H9 (cell line): ENCODE measurements at regions not wholly inside any gene's neighbourhood (a gene's known extent, or its start where the extent isn't known, plus 50 kb on each side); places are given as distances from the start of the nearest gene placed in this dataset.

ENCODE experiments used
- DNase-seq: peaks from one replicate; pipeline ENCODE4 v3.0.0-alpha.2; 2017
- H2AFZ ChIP-seq: one replicate; pipeline ENCODE4 v1.6.1; 2013; ENCODE audit warnings: mild to moderate bottlenecking, low read length, control low read depth, moderate library complexity
- H2AK5ac ChIP-seq: 2 replicates; pipeline ENCODE4 v1.6.1; 2013; ENCODE audit warnings: low read length, control low read depth, mixed read lengths; ENCODE audit not compliant: insufficient read length
- H2BK120ac ChIP-seq: one replicate; pipeline ENCODE4 v1.6.1; 2013; ENCODE audit warnings: low read depth, mild to moderate bottlenecking, low read length, control low read depth, inconsistent platforms; ENCODE audit not compliant: poor library complexity, severe bottlenecking
- H2BK12ac ChIP-seq: 2 replicates; pipeline ENCODE4 v1.6.1; 2013; ENCODE audit warnings: low read length, control low read depth, mixed read lengths, low read depth; ENCODE audit not compliant: insufficient read length
- H2BK15ac ChIP-seq: 2 replicates; pipeline ENCODE4 v1.6.1; 2013; ENCODE audit warnings: low read depth, low read length, control low read depth
- H2BK20ac ChIP-seq: one replicate; pipeline ENCODE4 v1.6.1; 2013; ENCODE audit warnings: low read depth, mild to moderate bottlenecking, low read length, control low read depth, inconsistent platforms; ENCODE audit not compliant: poor library complexity, severe bottlenecking
- H2BK5ac ChIP-seq: 2 replicates; pipeline ENCODE4 v1.6.1; 2013; ENCODE audit warnings: low read length, control low read depth, mixed read lengths; ENCODE audit not compliant: insufficient read length
- H3K14ac ChIP-seq: 2 replicates; pipeline ENCODE4 v1.6.1; 2013; ENCODE audit warnings: low read length, control low read depth; ENCODE audit not compliant: insufficient read depth
- H3K18ac ChIP-seq: 2 replicates; pipeline ENCODE4 v1.6.1; 2013; ENCODE audit warnings: low read depth, mild to moderate bottlenecking, mixed read lengths, low read length, control low read depth; ENCODE audit not compliant: insufficient read length
- H3K23ac ChIP-seq: 2 replicates; pipeline ENCODE4 v1.6.1; 2013; ENCODE audit warnings: low read length, control low read depth, mixed read lengths, low read depth; ENCODE audit not compliant: insufficient read length
- H3K23me2 ChIP-seq: 2 replicates; pipeline ENCODE4 v1.6.1; 2013; ENCODE audit warnings: low read depth, mild to moderate bottlenecking, mixed read lengths, low read length, control low read depth; ENCODE audit not compliant: insufficient read length, poor library complexity, severe bottlenecking
- H3K27ac ChIP-seq: 2 replicates; pipeline ENCODE4 v1.5.1; 2013; ENCODE audit warnings: low read length, control low read depth, mixed read lengths, low read depth; ENCODE audit not compliant: insufficient read length
- H3K27me3 ChIP-seq: 2 replicates; pipeline ENCODE4 v1.6.1; 2013; ENCODE audit warnings: low read length, control low read depth, inconsistent platforms; ENCODE audit not compliant: insufficient read depth
- H3K4ac ChIP-seq: 2 replicates; pipeline ENCODE4 v1.6.1; 2013; ENCODE audit warnings: low read depth, mild to moderate bottlenecking, control low read depth, inconsistent platforms, low read length, moderate library complexity
- H3K4me1 ChIP-seq: 2 replicates; pipeline ENCODE4 v1.6.1; 2013; ENCODE audit warnings: low read length, control low read depth, inconsistent platforms; ENCODE audit not compliant: insufficient read depth
- H3K4me2 ChIP-seq: 2 replicates; pipeline ENCODE4 v1.6.1; 2013; ENCODE audit warnings: low read length, control low read depth, mixed read lengths; ENCODE audit not compliant: insufficient read length, insufficient read depth
- H3K56ac ChIP-seq: 2 replicates; pipeline ENCODE4 v1.6.1; 2013; ENCODE audit warnings: low read depth, mild to moderate bottlenecking, mixed read lengths, low read length, control low read depth; ENCODE audit not compliant: insufficient read length
- H3K79me1 ChIP-seq: 2 replicates; pipeline ENCODE4 v1.6.1; 2013; ENCODE audit warnings: low read depth, mild to moderate bottlenecking, moderate library complexity, low read length, control low read depth, inconsistent platforms; ENCODE audit not compliant: insufficient read depth, poor library complexity, severe bottlenecking
- H3K79me2 ChIP-seq: 2 replicates; pipeline ENCODE4 v1.6.1; 2013; ENCODE audit warnings: low read length, control low read depth, inconsistent platforms; ENCODE audit not compliant: insufficient read depth
- H3K9ac ChIP-seq: 2 replicates; pipeline ENCODE4 v1.6.1; 2013; ENCODE audit warnings: low read length, control low read depth, mixed read lengths; ENCODE audit not compliant: insufficient read length; ENCODE audit errors: extremely low read depth
- H3K9me3 ChIP-seq: one replicate; pipeline ENCODE4 v1.6.1; 2013; ENCODE audit warnings: low read depth, low read length, inconsistent platforms; ENCODE audit not compliant: control insufficient read depth
- H3T11ph ChIP-seq: one replicate; pipeline ENCODE4 v1.6.1; 2013; ENCODE audit warnings: mild to moderate bottlenecking, low read length, control low read depth, inconsistent platforms
- H4K20me1 ChIP-seq: one replicate; pipeline ENCODE4 v1.6.1; 2013; ENCODE audit not compliant: control insufficient read depth, insufficient read length, insufficient read depth
- H4K5ac ChIP-seq: 2 replicates; pipeline ENCODE4 v1.6.1; 2013; ENCODE audit warnings: low read depth, mild to moderate bottlenecking, mixed read lengths, low read length, control low read depth; ENCODE audit not compliant: insufficient read length
- H4K8ac ChIP-seq: replicated peaks from 2 replicates; pipeline ENCODE4 v1.6.1; 2013; ENCODE audit warnings: low read length, control low read depth, mixed read lengths, low read depth; ENCODE audit not compliant: insufficient read length
- H4K91ac ChIP-seq: 2 replicates; pipeline ENCODE4 v1.6.1; 2013; ENCODE audit warnings: low read depth, mild to moderate bottlenecking, moderate library complexity, mixed read lengths, low read length, control low read depth; ENCODE audit not compliant: insufficient read length
- H3K27ac Mint-ChIP-seq, 3 experiments: 2 replicates in 2 of 3; 3 replicates in 1 of 3; pipeline ENCODE4 v1.8.0; 2020 to 2021; ENCODE audit warnings: mixed read lengths in 3 of 3, mild to moderate bottlenecking in 1 of 3, moderate library complexity in 1 of 3
- H3K27me3 Mint-ChIP-seq: 2 replicates; pipeline ENCODE4 v1.8.0; 2021; ENCODE audit warnings: low read depth, mild to moderate bottlenecking, moderate library complexity, mixed read lengths
- H3K36me3 Mint-ChIP-seq, 3 experiments: 2 replicates in 2 of 3; 3 replicates in 1 of 3; pipeline ENCODE4 v1.8.0; 2020 to 2021; ENCODE audit warnings: low read depth in 3 of 3, mixed read lengths in 3 of 3; ENCODE audit not compliant: insufficient read depth in 1 of 3
- H3K4me1 Mint-ChIP-seq, 2 experiments: 2 replicates each; pipeline ENCODE4 v1.8.0; 2020; ENCODE audit warnings: mixed read lengths in 2 of 2
- H3K4me3 Mint-ChIP-seq, 2 experiments: 2 replicates in 1 of 2; 3 replicates in 1 of 2; pipeline ENCODE4 v1.8.0; 2020 to 2021; ENCODE audit warnings: mild to moderate bottlenecking in 2 of 2, mixed read lengths in 2 of 2, moderate library complexity in 1 of 2
- H3K9me3 Mint-ChIP-seq, 2 experiments: 2 replicates in 1 of 2; 3 replicates in 1 of 2; pipeline ENCODE4 v1.8.0; 2020; ENCODE audit warnings: mild to moderate bottlenecking in 2 of 2, mixed read lengths in 2 of 2, moderate library complexity in 1 of 2
- CTCF ChIP-seq: fragments of 200-600 bp; sonication (generic); conservative IDR thresholded peaks from 3 replicates; pipeline ENCODE4 v1.8.0; 2021; ENCODE audit warnings: antibody characterized with exemption, mild to moderate bottlenecking
- WGBS: extraction: QIAGEN DNeasy Blood & Tissue Kit; methylation state at CpG from one replicate; pipeline ENCODE4 v1.1.7; 2013; ENCODE audit warnings: missing lambda C conversion rate, low lambda C conversion rate, mixed read lengths; ENCODE audit not compliant: insufficient read length; ENCODE audit errors: extremely low coverage; 5-methylcytosine and 5-hydroxymethylcytosine counted together

DNA sequence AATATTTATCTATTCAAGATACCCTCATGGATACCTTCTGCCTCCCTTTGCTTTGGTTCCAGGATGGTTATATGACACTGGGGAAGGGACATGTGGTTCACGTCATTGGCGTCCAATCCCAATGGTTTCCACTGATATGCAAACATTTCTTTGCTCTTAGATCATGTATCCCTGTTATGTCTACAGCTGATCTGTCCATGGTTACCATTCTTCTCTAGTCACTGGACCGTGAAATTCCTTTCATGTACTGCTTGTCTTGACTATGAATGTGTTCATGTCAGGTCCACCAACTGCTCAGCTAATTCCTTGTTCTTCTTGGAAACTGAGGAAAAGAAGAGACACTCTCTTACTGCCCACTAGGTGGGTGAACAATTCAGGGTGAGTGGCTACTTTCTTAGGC is 391.1 kb upstream of the ZNF608 start:
- H3K14ac ChIP-seq: no peak overlapping the region
- peaks cover 2% of the 10 kb centered on the region; the same call in 1 of the 2 replicates for H3K4me1 ChIP-seq
- H3K36me3 Mint-ChIP-seq: peaks cover 0 to 8% (median 0%) of the 10 kb centered on the region in 3 experiments; a peak in 2 of 7 replicates
- H3K56ac ChIP-seq: no peak overlapping the region
- H3K9ac ChIP-seq: no peak overlapping the region
- H2BK15ac ChIP-seq: no peak overlapping the region
- no peak overlapping the region for H2BK5ac ChIP-seq
- H2AFZ ChIP-seq: no peak overlapping the region
- no peak overlapping the region for H4K8ac ChIP-seq
- no peak overlapping the region for H3T11ph ChIP-seq
- no peak overlapping the region for H4K91ac ChIP-seq
- no peak overlapping the region for H2BK120ac ChIP-seq
- H3K27ac Mint-ChIP-seq: no peak overlapping the region
- no peak overlapping the region for H2AK5ac ChIP-seq
- no CpG with 5 or more reads among the region's 3 CpGs for WGBS
- no peak overlapping the region for H2BK20ac ChIP-seq
- TF ChIP-seq CTCF: no peak
- H3K27me3 Mint-ChIP-seq: no peaks in the 10 kb centered on the region
- DNase-seq: no peak
- H3K4me3 Mint-ChIP-seq: no peak overlapping the region
- no peaks in the 10 kb centered on the region for H4K20me1 ChIP-seq
- H3K4me2 ChIP-seq: no peak overlapping the region
- no peak overlapping the region for H3K4ac ChIP-seq
- no peak overlapping the region for H4K5ac ChIP-seq
- H3K27me3 ChIP-seq: no peaks in the 10 kb centered on the region
- peaks cover 0 to 3% of the 10 kb centered on the region in 2 experiments; a peak in 2 of 5 replicates for H3K9me3 Mint-ChIP-seq
- no peak overlapping the region for H2BK12ac ChIP-seq
- no peaks in the 10 kb centered on the region for H3K79me1 ChIP-seq
- no peak overlapping the region for H3K27ac ChIP-seq
- no peak overlapping the region for H3K18ac ChIP-seq
- H3K23me2 ChIP-seq: no peaks in the 10 kb centered on the region
- no peaks in the 10 kb centered on the region for H3K79me2 ChIP-seq
- no peaks in the 10 kb centered on the region for H3K9me3 ChIP-seq
- peaks cover 12 to 14% of the 10 kb centered on the region in 2 experiments for H3K4me1 Mint-ChIP-seq
- H3K23ac ChIP-seq: no peak overlapping the region
